HG02610 (cell line): ENCODE measurements at regions not wholly inside any gene's neighbourhood (a gene's known extent, or its start where the extent isn't known, plus 50 kb on each side); places are given as distances from the start of the nearest gene placed in this dataset.
A peak's percentile ranks its signal among the peaks of the same experiment; 100 is the strongest.
"Not testable (repeated sequence)": the region's sequence is repeated elsewhere in the genome, so short reads cannot be mapped to it uniquely, and the experiment has no call there.

Experiments used
- ATAC-seq: cut with Tn5 transposase; IDR thresholded peaks from one replicate; pipeline ENCODE4 v1.9.1; 2021; ENCODE audit warnings: mild to moderate bottlenecking, moderate library complexity; ENCODE audit not compliant: unreplicated experiment

GRCh38 chr13:89113744-89114143 lies 1442.6 kb downstream of the SLITRK5 start:
- ATAC-seq: no peak

DNA sequence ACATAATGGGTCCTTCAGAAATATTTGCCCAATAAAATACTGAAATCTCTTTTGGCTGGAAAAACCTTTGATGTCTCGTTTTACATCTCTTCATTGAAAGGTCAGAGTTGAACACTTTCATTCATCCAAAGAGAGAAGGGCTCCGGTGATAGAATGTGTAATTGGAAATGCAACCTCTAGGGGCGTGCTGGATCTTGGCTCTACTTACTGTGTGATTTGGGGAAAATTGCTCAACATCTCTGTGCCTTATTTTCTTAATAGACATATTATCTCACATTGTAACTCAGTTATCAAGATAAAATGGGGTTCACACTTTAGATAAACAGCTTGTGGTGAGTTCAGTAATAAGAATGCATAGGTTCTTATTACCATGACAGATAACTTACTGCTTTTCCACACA lies 1444.1 kb downstream of the SLITRK5 start:
- ATAC-seq: no peak

- ATAC-seq: peak; percentile 45
These were observed 1465.5 kb downstream of the SLITRK5 start for GRCh38 chr13:89136678-89137077.

- ATAC-seq: no peak
These were observed 1479.2 kb downstream of the SLITRK5 start for GRCh38 chr13:89150362-89150761.

DNA sequence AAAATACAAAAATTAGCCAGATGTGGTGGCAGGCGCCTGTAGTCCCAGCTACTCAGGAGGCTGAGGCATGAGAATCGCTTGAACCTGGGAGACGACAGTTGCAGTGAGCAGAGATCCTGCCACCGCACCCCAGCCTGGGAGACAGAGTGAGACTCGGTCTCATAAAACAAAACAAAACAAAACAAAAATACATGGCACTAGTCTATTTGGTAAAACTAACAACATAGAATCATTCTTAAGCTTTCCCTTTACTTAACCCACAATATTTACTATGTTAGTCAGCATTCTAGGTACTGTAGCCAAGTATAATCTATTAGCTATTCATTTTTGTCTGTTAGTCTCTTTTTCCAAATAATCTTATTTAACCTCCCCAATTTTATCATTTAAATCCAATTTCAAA lies 1482.8 kb downstream of the SLITRK5 start:
- no peak for ATAC-seq

GRCh38 chr13:89163096-89163495 lies 1491.9 kb downstream of the SLITRK5 start:
- no peak for ATAC-seq

- no peak for ATAC-seq
These were observed 1494.5 kb downstream of the SLITRK5 start for GRCh38 chr13:89165685-89166084.

GRCh38 chr13:89169951-89170350 lies 1498.8 kb downstream of the SLITRK5 start:
- ATAC-seq: no peak

DNA sequence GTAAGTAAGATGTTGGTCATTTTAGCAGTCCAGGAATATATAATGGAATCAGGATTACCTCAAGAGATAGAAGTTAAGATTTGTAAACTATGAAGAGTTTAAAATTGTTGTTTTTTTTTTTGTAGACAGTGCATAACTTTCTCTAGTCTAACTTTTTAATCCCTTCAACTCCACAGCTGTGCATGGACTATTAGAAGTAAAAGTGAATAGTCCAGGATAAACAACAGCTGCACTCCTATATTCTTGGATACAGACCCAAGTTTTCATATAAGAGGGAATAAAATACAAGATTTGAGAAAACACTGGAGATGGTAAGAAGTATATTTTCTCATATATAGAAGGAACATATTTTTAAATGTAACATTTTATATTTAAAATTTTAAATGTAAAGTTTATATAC lies 1509.9 kb downstream of the SLITRK5 start:
- ATAC-seq: no peak

DNA sequence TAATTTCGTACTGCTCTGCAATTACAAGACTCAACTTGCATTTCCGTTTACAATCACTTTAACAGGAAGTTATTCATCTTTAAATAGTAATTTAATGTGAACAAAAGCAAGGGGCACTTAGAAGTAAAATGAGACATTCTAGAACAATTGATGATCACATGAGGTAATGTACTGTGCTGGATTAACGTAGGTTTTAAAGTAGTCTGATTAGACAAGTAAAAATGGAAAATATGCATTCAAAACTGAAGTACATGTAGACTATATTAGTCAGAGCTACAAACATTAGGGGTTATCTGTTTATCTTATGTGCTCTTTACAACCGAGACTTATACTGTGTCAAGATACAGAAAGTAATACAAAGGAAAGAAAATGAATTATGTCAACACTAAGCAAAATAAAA lies 1528.0 kb downstream of the SLITRK5 start:
- no peak for ATAC-seq

GRCh38 chr13:89204435-89204834 lies 1533.3 kb downstream of the SLITRK5 start:
- no peak for ATAC-seq

DNA sequence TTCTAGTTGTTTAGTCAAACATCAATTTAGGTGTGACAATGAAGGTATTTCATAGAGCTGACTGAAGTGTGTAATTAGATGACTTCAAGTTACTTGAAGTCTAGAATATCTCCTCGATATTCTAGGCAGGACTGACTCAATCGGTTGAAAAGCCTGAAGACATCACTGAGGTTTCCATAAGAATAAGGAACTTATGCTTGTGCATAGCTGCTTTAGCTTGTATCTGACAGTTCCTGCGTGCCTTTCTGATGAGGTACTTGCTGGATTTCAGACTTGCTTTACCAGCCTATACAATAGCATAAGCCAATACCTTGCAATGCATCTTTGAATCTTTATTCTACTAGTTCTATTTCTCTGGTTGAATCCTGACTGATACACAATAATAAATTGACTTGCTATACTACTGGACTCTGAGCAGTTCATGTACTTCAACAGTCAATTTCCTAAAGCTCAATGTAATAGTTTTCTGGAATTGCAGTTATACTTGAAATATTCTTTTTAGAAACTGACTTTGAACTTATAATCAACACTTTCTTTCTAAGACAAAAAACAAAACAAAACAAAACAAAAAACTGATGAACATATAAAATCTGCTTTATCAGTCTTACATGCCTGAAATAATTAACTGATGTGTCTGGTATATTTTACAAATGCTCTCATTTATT lies 1534.8 kb downstream of the SLITRK5 start:
- ATAC-seq: no peak

DNA sequence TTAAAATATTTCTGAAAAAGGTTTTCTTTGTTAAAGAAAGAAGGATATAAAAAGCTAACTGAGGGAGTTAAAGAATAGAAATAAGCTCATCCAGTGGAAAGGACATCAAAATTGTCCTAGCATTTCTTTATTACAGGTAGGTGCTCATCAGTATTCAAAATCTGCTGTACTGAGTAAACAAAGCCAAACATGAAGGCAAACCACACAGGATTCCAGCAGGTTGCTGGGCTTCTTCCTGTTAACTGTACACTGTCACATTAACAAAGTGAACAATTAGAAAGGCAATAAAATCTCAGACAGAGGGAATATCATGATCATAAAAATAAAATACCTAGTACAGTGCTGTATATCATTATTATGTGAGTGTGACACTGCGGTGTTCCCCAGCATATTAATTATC lies 1541.0 kb downstream of the SLITRK5 start:
- no peak for ATAC-seq

DNA sequence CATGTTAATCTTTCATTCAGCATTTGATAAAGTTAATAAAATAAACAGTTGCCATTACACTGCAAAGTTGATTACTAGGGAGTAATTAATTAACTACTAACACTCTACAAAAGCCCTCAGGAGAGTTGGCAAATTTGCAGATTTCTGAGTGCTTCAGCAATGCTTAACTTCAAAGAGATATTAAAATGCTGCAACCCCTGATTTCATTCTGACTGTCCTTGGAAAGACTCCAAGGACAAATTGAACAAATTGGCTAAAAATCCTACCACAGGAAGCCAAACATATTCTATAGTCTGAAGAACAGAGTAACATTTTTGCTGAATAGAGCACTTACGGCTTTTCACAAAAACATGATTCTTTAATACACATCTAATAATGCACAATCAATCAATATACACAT lies 1543.0 kb downstream of the SLITRK5 start:
- ATAC-seq: no peak

DNA sequence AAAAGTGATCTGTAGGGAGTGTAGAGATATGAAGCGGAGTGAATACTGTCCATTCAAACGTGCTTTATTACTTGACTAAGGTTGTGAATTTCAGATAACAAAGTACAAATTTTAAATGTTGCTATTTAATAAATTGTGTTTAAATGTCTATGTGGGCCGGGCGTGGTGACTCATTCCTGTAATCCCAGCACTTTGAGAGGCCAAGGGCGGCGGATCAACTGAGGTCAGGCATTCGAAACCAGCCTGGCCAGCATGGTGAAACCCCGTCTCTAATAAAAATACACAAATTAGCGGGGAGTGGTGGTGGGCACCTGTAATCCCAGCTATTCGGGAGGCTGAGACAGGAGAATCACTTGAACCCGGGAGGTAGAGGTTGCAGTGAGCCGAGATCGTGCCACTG lies 1544.1 kb downstream of the SLITRK5 start:
- ATAC-seq: not testable (repeated sequence)

- ATAC-seq: no peak
These were observed 1546.6 kb downstream of the SLITRK5 start for GRCh38 chr13:89217813-89218212.

GRCh38 chr13:89221557-89222158 lies 1550.5 kb downstream of the SLITRK5 start:
- no peak for ATAC-seq

GRCh38 chr13:89227356-89227755 lies 1556.2 kb downstream of the SLITRK5 start:
- ATAC-seq: no peak

GRCh38 chr13:89238496-89238895 lies 1567.3 kb downstream of the SLITRK5 start:
- ATAC-seq: no peak

GRCh38 chr13:89239361-89240127 lies 1568.4 kb downstream of the SLITRK5 start:
- no peak for ATAC-seq

DNA sequence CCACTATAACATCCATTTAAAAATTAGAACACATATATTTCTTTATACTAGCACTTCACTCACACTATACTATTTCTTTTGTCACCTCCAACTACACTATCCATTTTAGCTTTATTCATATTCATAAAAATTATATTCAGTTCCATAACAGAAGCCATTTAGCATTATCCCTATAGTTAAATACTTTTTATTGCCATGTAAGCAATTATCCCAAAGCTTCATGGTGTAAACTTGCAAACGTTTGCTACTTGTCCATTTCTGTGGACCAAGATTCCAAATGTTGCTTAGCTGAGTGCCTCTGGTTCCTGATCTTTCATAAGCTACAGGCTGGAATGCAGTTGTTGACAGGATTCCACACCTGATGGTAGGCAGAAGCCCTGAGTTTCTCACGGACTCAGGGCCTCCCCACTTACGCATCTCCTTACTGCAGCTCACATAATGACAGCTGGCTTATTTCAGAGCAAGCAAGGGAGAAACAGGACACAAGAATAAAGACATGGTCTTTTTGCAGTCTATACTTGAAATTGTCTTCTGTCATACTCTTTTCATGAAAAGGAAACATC lies 1584.8 kb downstream of the SLITRK5 start:
- no peak for ATAC-seq

DNA sequence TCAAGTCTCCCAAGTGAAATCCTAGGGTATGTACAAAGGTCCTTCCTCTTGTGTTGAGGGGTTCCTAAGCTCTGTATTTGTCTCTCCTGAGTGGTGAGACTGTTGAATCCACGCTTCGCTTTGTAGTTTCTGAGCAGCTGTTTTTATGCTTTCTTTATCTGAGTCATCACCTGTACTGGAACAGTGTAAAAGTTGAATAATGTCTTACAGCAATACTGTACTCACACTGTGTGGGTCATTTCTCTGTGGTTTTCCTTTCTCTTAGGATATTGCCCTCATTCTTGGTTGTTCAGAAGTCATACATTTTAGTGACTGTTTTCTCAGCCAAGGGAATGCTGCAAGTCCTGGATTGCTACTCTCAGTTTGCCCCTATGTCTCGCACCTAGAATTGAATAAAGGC lies 1596.6 kb downstream of the SLITRK5 start:
- no peak for ATAC-seq
